Nephron progenitor cell (in vitro differentiated cells): ENCODE measurements at regions not wholly inside any gene's neighbourhood (a gene's known extent, or its start where the extent isn't known, plus 50 kb on each side); places are given as distances from the start of the nearest gene placed in this dataset.

Experiments used
- DNase-seq: peaks from one replicate; pipeline ENCODE4 v3.0.0; 2021
- H3K27ac Mint-ChIP-seq: 2 replicates; pipeline ENCODE4 v1.8.0; 2021; ENCODE audit warnings: mild to moderate bottlenecking, moderate library complexity, mixed read lengths
- H3K27me3 Mint-ChIP-seq: 2 replicates; pipeline ENCODE4 v1.8.0; 2021; ENCODE audit warnings: mild to moderate bottlenecking, low read depth, mixed read lengths; ENCODE audit not compliant: poor library complexity
- H3K36me3 Mint-ChIP-seq: 2 replicates; pipeline ENCODE4 v1.8.0; 2021; ENCODE audit warnings: low read depth, mixed read lengths
- H3K4me1 Mint-ChIP-seq: 2 replicates; pipeline ENCODE4 v1.8.0; 2021; ENCODE audit warnings: mixed read lengths
- H3K4me3 Mint-ChIP-seq: 2 replicates; pipeline ENCODE4 v1.8.0; 2021; ENCODE audit warnings: mild to moderate bottlenecking, moderate library complexity, mixed read lengths
- H3K9me3 Mint-ChIP-seq: 2 replicates; pipeline ENCODE4 v1.8.0; 2021; ENCODE audit warnings: mild to moderate bottlenecking, moderate library complexity, mixed read lengths
- TF ChIP-seq, protein P1 (sequence below): fragments of 200-600 bp; sonication (generic); IDR thresholded peaks from 2 replicates; pipeline ENCODE4 v1.5.0; 2021; ENCODE audit warnings: antibody characterized with exemption

DNA sequence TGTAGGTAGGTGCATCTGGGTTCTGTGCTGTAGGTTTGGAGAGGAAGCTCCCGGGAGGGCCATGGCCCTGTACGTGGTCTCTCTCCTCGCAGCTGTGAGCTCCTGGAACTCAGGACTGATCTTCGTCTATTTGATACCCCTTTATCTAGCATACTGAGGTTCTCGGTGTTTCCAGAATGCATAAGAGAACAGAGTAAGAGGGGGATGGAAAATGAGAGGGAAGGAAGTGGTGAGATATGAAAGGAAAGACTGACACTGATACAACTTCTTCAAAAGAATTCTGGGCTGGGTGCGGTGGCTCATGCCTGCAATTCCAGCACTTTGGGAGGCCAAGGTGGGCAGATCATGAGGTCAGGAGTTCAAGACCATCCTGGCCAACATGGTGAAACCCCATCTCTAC is 90.7 kb downstream of the CHRD start:
- no peaks in the 10 kb centered on the region for H3K4me1 Mint-ChIP-seq
- H3K4me3 Mint-ChIP-seq: no peak overlapping the region
- DNase-seq: no peak
- peaks cover 26% of the 10 kb centered on the region for H3K27me3 Mint-ChIP-seq
- peaks cover under 1% of the 10 kb centered on the region for H3K9me3 Mint-ChIP-seq
- TF ChIP-seq, protein P1, sequence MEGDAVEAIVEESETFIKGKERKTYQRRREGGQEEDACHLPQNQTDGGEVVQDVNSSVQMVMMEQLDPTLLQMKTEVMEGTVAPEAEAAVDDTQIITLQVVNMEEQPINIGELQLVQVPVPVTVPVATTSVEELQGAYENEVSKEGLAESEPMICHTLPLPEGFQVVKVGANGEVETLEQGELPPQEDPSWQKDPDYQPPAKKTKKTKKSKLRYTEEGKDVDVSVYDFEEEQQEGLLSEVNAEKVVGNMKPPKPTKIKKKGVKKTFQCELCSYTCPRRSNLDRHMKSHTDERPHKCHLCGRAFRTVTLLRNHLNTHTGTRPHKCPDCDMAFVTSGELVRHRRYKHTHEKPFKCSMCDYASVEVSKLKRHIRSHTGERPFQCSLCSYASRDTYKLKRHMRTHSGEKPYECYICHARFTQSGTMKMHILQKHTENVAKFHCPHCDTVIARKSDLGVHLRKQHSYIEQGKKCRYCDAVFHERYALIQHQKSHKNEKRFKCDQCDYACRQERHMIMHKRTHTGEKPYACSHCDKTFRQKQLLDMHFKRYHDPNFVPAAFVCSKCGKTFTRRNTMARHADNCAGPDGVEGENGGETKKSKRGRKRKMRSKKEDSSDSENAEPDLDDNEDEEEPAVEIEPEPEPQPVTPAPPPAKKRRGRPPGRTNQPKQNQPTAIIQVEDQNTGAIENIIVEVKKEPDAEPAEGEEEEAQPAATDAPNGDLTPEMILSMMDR: no peak
- H3K36me3 Mint-ChIP-seq: no peaks in the 10 kb centered on the region
- H3K27ac Mint-ChIP-seq: no peak overlapping the region

DNA sequence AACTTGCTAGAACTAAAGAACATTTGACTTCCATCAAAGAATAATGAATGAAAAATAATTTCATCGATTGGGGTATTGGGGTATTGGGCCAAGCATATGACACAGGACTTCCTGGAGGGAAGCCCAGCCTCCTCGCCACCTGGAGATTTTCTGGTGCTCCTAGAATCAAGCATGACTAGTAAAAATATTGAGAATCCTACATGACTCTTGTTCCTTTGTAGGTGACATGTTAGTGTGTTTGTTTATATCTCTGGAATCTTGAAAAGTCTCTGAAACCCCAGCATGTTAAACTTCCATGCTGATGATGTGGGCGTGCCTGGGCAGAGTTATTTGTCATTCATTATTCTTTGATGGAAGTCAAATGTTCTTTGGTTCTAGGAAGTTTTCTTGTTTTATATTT is 90.1 kb upstream of the EPHB3 start:
- Mint-ChIP-seq H3K9me3 (peaks cover 7% of the 10 kb centered on the region), H3K4me3 (no peak overlapping the region), H3K4me1 (no peaks in the 10 kb centered on the region), H3K27ac (no peak overlapping the region), H3K27me3 (peaks cover 35% of the 10 kb centered on the region), H3K36me3 (no peaks in the 10 kb centered on the region)
- no peak for DNase-seq
- TF ChIP-seq, protein P1: no peak

DNA sequence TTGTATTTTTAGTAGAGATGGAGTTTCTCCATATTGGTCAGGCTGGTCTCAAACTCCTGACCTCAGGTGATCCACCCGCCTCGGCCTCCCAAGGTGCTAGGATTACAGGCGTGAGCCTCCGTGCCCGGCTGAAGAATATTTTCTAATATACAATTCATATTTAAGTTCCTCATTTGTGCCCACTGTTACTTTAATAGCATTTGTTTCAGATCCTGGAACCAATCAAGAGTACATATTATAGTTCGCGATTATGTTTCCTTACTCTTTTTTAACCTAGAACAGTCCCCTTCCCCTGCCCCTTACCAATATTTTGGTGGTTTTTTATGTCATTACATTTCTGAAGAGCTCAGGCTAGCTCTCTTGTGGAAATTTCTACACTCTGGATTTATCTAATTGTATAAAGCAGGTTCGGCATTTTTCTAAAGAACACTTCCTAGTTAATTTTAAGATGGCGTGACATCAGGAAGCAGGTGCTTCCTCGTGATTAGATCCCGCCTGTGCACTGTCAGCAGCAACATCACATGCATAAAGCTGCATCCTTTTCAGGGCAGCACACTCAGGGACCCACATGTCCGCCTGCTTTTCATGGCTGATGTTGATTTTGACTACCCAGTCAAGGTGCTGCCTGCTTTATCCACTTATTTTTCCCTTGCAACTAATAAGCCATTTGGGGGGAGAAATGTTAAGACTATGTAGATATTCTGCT is 88.7 kb upstream of the EPHB3 start:
- H3K4me3 Mint-ChIP-seq: no peak overlapping the region
- no peak overlapping the region for H3K27ac Mint-ChIP-seq
- peaks cover 39% of the 10 kb centered on the region for H3K27me3 Mint-ChIP-seq
- H3K36me3 Mint-ChIP-seq: no peaks in the 10 kb centered on the region
- H3K4me1 Mint-ChIP-seq: no peaks in the 10 kb centered on the region
- peaks cover 7% of the 10 kb centered on the region for H3K9me3 Mint-ChIP-seq
- TF ChIP-seq, protein P1: no peak
- DNase-seq: no peak

DNA sequence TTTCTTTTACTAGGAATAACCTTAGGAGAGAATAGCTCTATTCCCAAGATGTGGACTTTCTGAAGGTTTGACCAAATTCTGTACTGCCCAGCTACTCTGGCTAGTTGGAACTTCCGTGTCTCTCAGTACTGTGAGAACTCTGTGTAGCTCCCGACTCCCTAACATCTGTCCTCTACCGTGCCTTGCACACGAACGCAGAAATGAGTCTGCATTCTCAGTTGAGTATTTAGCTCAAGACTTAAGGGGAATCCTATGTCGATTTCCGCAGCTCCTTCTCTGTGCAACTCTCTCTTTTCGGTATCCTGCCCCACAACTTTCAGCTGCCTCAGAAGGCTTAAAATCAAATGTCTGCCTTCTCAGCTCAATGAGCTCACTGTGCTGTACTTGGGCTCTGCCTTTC is 86.7 kb upstream of the EPHB3 start:
- Mint-ChIP-seq H3K4me1 (no peaks in the 10 kb centered on the region), H3K4me3 (no peak overlapping the region), H3K27me3 (peaks cover 40% of the 10 kb centered on the region), H3K36me3 (no peaks in the 10 kb centered on the region), H3K27ac (no peak overlapping the region), H3K9me3 (peaks cover 7% of the 10 kb centered on the region)
- TF ChIP-seq, protein P1: no peak
- no peak for DNase-seq

DNA sequence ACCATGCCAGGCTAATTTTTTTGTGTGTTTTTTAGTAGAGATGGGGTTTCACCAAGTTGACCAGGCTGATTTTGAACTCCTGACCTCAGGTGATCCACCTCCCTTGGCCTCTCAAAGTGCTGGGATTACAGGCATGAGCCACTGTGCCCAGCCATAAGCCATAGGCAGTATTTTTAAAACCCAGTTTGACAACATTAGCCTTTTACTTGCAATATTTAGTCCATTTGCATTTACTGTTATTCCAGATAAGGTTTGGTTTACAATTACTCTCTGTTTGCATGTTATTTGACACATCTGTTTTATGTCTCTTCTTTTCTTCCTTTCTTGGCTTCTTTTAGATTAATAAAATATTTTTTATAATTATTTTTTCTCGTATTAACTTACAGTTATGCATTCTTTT is 83.6 kb upstream of the EPHB3 start:
- no peaks in the 10 kb centered on the region for H3K36me3 Mint-ChIP-seq
- peaks cover 36% of the 10 kb centered on the region for H3K27me3 Mint-ChIP-seq
- peaks cover 7% of the 10 kb centered on the region for H3K9me3 Mint-ChIP-seq
- no peak overlapping the region for H3K27ac Mint-ChIP-seq
- H3K4me3 Mint-ChIP-seq: no peak overlapping the region
- TF ChIP-seq, protein P1: no peak
- DNase-seq: no peak
- no peaks in the 10 kb centered on the region for H3K4me1 Mint-ChIP-seq

DNA sequence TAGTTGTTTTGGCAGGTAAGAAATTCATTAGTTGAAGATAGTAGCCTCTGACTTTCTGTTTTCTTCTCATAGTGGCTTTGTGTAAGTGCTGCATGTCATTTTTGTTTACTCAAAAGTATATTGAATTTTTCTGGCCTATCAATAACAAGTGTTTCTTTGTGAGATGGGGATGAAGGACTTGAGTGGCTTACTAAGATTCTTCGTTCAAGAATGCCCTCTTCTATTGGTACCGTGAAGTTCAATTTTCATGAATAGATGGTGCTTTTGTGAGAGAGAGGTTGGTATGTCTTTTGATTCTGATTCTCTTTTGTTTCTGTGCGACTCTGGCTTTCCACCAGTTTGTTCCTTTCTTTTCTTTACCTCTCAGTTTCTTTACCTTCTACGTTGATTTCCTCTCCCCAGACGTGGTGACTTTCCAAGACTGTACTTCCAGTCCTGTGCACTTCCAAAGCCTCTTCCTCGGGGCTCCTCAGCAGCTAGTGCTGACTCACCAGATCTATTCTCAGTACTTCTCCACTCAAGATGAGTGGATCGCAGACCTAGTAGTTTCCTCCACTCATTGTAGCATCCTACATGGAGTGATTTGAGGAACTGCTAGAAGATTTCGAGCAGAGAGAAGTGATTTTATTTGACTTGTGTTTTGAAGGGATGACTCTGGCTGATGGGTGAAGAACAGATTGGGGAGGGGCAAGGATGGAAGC is 82.0 kb upstream of the EPHB3 start:
- H3K9me3 Mint-ChIP-seq: peaks cover 7% of the 10 kb centered on the region
- TF ChIP-seq, protein P1: no peak
- H3K36me3 Mint-ChIP-seq: no peaks in the 10 kb centered on the region
- peaks cover 34% of the 10 kb centered on the region for H3K27me3 Mint-ChIP-seq
- H3K4me1 Mint-ChIP-seq: no peaks in the 10 kb centered on the region
- H3K27ac Mint-ChIP-seq: no peak overlapping the region
- DNase-seq: no peak
- H3K4me3 Mint-ChIP-seq: no peak overlapping the region
